ENCODE measurements at regions not wholly inside any gene's neighbourhood (a gene's known extent, or its start where the extent isn't known, plus 50 kb on each side); places are given as distances from the start of the nearest gene placed in this dataset.

DNA sequence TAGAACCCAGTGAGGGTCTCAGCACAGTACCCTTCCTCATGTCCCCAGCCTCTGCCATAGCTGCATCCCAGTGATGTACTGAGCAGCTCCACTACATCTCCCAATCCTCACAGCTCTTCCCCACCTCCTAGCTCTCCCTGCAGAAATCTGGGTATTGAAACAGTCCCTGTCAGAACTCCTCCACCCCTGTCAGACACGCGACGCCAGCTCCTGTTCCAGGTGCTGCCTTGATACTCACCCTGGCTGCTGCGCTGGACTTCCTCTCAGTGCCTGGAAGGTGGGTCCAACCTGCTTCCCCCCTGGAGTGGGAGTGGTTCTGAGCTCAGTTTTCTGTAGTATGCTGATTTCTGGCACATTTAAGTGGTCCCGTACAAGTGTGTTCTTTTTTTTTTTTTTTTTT lies 160.9 kb upstream of the SLCO3A1 start:
- no peaks in the 10 kb centered on the region for H3K27me3 ChIP-seq
- no peaks in the 10 kb centered on the region for H3K36me3 ChIP-seq
- no peak overlapping the region for H3K4me3 ChIP-seq
- H3K27ac ChIP-seq: no peak overlapping the region
- no peak for DNase-seq (ENCODE audit: low spot score in 2 of 2)
- TF ChIP-seq EP300 (IDR thresholded peaks at IDR 0.05): no peak
- TF ChIP-seq, protein P1, sequence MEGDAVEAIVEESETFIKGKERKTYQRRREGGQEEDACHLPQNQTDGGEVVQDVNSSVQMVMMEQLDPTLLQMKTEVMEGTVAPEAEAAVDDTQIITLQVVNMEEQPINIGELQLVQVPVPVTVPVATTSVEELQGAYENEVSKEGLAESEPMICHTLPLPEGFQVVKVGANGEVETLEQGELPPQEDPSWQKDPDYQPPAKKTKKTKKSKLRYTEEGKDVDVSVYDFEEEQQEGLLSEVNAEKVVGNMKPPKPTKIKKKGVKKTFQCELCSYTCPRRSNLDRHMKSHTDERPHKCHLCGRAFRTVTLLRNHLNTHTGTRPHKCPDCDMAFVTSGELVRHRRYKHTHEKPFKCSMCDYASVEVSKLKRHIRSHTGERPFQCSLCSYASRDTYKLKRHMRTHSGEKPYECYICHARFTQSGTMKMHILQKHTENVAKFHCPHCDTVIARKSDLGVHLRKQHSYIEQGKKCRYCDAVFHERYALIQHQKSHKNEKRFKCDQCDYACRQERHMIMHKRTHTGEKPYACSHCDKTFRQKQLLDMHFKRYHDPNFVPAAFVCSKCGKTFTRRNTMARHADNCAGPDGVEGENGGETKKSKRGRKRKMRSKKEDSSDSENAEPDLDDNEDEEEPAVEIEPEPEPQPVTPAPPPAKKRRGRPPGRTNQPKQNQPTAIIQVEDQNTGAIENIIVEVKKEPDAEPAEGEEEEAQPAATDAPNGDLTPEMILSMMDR (IDR thresholded peaks at IDR 0.05): no peak
- TF ChIP-seq POLR2A (IDR thresholded peaks at IDR 0.05): no peak
- no peaks in the 10 kb centered on the region for H3K9me3 ChIP-seq
- WGBS, 2 donors: 89 to 92% methylated on average over 5 of the region's 5 CpGs
- H3K4me1 ChIP-seq: peaks cover 0 to 20% (median 2%) of the 10 kb centered on the region in 4 donors

DNA sequence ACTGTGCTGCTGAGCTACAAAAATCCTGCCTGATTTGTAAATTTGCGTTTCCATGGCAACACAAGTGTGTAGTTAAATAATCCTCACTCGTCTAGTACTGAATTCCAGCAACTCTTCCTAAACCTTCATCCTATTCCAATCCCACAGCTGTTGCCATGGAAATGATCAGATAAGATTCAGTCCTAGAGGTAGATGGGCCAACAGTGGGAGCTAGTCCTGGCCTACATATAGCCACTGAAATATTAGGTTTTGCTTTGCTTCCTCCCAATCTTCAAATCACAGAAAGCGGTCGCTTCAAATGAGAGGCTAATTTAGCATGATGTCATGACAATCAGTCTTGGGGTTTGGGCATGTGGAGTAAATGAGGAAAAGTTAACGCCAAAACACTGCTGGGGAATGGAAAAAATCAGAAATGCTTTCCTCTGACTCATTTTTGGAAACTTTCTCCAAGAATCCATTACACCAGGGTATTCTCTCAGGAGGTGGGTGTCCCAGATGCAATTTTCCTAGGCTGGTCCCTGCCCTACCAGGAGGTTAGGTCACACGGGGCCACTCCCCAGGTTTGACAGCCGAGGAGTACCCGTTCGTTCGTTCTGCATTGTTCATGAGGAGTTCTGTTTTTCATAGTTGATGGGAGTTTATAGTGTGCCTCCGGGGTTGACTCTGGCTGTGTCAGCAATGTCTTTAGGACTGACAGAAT lies 159.2 kb upstream of the SLCO3A1 start:
- DNase-seq (ENCODE audit: low spot score in 2 of 2): peak; percentile 19 to 45
- Histone ChIP-seq H3K27me3 (no peaks in the 10 kb centered on the region), H3K4me3 (peak overlapping the region; percentile 8 to 46 (median 20)), H3K36me3 (no peaks in the 10 kb centered on the region), H3K27ac (peak overlapping the region; percentile 80 to 92 (median 84)), H3K4me1 (peaks cover 0 to 20% (median 2%) of the 10 kb centered on the region in 4 donors), H3K9me3 (no peaks in the 10 kb centered on the region)
- TF ChIP-seq EP300 (IDR thresholded peaks at IDR 0.05): no peak
- no peak for TF ChIP-seq POLR2A (IDR thresholded peaks at IDR 0.05)
- TF ChIP-seq, protein P1 (IDR thresholded peaks at IDR 0.05): no peak
- WGBS, 2 donors: 38 to 47% methylated on average over 11 of the region's 11 CpGs

DNA sequence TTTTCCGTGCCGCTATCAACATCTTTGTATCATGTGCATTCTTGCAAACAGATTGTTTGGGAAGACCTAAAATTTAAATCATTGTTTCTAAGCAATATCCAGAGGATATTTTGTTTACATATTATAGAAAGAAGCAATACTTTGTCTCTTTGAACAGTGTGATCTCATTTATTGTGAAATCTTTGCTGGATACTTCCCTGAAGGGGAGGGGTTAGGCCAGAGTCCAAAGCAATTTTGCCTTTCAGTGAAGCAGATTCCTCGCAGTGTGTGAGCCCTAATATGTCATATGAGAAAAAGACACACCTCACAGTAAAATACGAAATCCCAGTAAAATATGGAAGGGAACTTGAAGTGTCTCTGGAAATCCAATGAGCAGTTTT lies 158.7 kb upstream of the SLCO3A1 start:
- peak overlapping the region; percentile 8 to 46 (median 20) for H3K4me3 ChIP-seq
- no peaks in the 10 kb centered on the region for H3K9me3 ChIP-seq
- no peaks in the 10 kb centered on the region for H3K36me3 ChIP-seq
- DNase-seq (ENCODE audit: low spot score in 2 of 2): peak; percentile 59 to 83
- TF ChIP-seq POLR2A (IDR thresholded peaks at IDR 0.05) (no peak), EP300 (IDR thresholded peaks at IDR 0.05) (peak; percentile 52 to 84)
- TF ChIP-seq, protein P1 (IDR thresholded peaks at IDR 0.05): no peak
- no peaks in the 10 kb centered on the region for H3K27me3 ChIP-seq
- 25 to 38% methylated on average over 4 of the region's 4 CpGs for WGBS, 2 donors
- peak overlapping the region; percentile 80 to 92 (median 84) for H3K27ac ChIP-seq
- peaks cover 0 to 20% (median 2%) of the 10 kb centered on the region in 4 donors for H3K4me1 ChIP-seq

DNA sequence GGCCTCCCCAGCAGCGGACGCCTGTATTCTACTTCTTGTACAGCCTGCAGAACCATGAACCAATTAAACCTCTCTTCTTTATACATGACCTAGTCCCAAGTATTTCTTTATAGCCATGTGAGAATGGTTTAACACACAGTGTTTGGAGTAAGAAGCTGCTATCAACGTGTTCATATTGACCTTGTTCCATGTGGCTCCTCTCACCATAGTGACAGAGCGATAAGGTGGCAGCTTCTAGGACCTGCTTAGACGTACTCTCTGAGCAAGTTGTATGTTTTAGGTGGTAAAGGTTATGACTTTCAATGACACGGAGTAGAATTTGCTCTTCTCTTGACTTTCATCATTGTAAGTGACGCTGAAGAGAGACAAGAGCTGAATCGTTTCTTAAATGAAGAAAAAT lies 157.7 kb upstream of the SLCO3A1 start:
- no peak for DNase-seq (ENCODE audit: low spot score in 2 of 2)
- Histone ChIP-seq H3K4me1 (peaks cover 0 to 20% (median 2%) of the 10 kb centered on the region in 4 donors), H3K27me3 (no peaks in the 10 kb centered on the region), H3K9me3 (no peaks in the 10 kb centered on the region), H3K4me3 (no peak overlapping the region), H3K27ac (peak overlapping the region in 1 of 4 donors; percentile 92), H3K36me3 (no peaks in the 10 kb centered on the region)
- no peak for TF ChIP-seq EP300 (IDR thresholded peaks at IDR 0.05)
- WGBS, 2 donors: 95 to 97% methylated on average over 8 of the region's 8 CpGs

DNA sequence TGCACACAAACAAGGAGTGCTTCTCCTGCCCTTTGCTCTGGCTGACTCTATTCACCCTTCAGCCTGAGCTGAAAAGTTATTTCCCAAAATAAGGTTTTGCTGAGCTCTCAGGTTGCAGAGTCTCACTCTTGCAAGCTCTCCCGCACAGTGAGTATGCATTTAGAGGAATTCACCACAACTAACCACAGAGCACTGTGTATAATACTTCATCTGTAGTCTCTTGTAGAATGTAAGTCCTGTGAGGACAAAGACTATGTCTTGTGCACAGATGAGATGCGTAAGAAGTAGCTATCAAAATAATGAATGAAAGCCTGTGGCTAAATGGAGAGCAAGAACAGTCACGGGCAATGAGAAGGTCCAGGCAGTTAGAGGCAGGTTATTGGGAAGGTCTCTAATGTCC lies 156.5 kb upstream of the SLCO3A1 start:
- H3K27me3 ChIP-seq: no peaks in the 10 kb centered on the region
- DNase-seq (ENCODE audit: low spot score in 2 of 2): no peak
- no peaks in the 10 kb centered on the region for H3K36me3 ChIP-seq
- TF ChIP-seq, protein P1 (IDR thresholded peaks at IDR 0.05): no peak
- TF ChIP-seq EP300 (IDR thresholded peaks at IDR 0.05) (no peak), POLR2A (IDR thresholded peaks at IDR 0.05) (no peak)
- H3K9me3 ChIP-seq: no peaks in the 10 kb centered on the region
- no peak overlapping the region for H3K4me3 ChIP-seq
- H3K27ac ChIP-seq: no peak overlapping the region
- WGBS, 2 donors: 73 to 76% methylated on average over 3 of the region's 3 CpGs
- peaks cover 0 to 20% (median 2%) of the 10 kb centered on the region in 4 donors for H3K4me1 ChIP-seq
